ENCODE measurements at regions not wholly inside any gene's neighbourhood (a gene's known extent, or its start where the extent isn't known, plus 50 kb on each side); places are given as distances from the start of the nearest gene placed in this dataset.

DNA sequence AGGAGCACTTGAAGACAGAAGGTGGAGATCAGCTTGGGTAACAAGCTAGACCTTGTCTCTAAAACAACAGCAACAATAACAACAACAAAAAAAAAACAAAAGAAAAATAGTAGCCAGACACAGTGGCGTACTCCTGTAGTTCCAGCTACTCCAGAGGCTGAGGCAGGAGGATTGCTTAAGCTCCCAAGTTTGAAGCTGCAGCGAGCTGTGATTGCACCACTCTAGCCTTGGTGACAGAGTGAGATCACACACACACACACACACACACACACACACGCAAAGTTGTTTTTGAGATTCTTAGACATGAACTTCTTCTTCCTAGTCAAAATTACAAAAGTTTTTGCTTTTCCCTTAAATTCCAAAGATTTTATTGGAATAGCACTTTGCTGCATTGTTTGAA, 93.0 kb upstream of the IGSF10 start:
- Histone ChIP-seq H3K36me3 (no peaks in the 10 kb centered on the region), H3K27me3 (no peaks in the 10 kb centered on the region), H3K4me1 (peaks cover 0 to 16% (median 0%) of the 10 kb centered on the region in 9 donors), H3K4me3 (no peak overlapping the region), H3K9me3 (no peaks in the 10 kb centered on the region), H3K27ac (no peak overlapping the region)
- DNase-seq, result peak in 1 of 2 donors; percentile 12
- TF ChIP-seq, protein P1, sequence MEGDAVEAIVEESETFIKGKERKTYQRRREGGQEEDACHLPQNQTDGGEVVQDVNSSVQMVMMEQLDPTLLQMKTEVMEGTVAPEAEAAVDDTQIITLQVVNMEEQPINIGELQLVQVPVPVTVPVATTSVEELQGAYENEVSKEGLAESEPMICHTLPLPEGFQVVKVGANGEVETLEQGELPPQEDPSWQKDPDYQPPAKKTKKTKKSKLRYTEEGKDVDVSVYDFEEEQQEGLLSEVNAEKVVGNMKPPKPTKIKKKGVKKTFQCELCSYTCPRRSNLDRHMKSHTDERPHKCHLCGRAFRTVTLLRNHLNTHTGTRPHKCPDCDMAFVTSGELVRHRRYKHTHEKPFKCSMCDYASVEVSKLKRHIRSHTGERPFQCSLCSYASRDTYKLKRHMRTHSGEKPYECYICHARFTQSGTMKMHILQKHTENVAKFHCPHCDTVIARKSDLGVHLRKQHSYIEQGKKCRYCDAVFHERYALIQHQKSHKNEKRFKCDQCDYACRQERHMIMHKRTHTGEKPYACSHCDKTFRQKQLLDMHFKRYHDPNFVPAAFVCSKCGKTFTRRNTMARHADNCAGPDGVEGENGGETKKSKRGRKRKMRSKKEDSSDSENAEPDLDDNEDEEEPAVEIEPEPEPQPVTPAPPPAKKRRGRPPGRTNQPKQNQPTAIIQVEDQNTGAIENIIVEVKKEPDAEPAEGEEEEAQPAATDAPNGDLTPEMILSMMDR (IDR thresholded peaks at IDR 0.05), result no peak
- peak in 1 of 8 donors; percentile 76 for ATAC-seq
- WGBS, 2 donors, result 76 to 82% methylated on average over 3 of the region's 3 CpGs
- intact Hi-C loops (cut with DNase I), result no loop called here

DNA sequence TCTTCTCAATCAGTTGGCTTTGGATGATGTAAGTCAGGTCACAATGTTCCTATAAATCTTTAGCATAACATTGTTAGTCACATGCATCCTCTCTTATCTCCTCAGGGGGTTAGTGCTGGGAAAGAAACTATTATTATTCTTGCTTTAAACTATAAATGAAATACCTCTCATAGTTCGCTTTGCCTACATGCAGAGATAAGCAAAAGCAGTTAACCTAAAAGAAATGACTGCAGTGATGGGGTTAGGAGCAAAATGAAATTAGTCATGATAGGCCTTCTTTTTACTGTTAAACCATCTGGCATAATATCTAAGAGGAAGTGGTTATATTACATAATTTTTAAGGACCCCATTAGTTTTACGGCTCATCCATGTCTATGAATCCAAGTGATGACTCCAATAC, 91.7 kb upstream of the IGSF10 start:
- DNase-seq (no peak), ATAC-seq (no peak)
- no peaks in the 10 kb centered on the region for H3K27me3 ChIP-seq
- intact Hi-C loops (cut with DNase I), result no loop called here
- no peaks in the 10 kb centered on the region for H3K9me3 ChIP-seq
- H3K36me3 ChIP-seq, result no peaks in the 10 kb centered on the region
- H3K4me1 ChIP-seq, result peaks cover 0 to 18% (median 3%) of the 10 kb centered on the region in 9 donors
- WGBS, 2 donors, result 73 to 81% methylated on average over 2 of the region's 2 CpGs
- H3K27ac ChIP-seq, result no peak overlapping the region
- TF ChIP-seq, protein P1 (IDR thresholded peaks at IDR 0.05), result no peak
- H3K4me3 ChIP-seq, result no peak overlapping the region

DNA sequence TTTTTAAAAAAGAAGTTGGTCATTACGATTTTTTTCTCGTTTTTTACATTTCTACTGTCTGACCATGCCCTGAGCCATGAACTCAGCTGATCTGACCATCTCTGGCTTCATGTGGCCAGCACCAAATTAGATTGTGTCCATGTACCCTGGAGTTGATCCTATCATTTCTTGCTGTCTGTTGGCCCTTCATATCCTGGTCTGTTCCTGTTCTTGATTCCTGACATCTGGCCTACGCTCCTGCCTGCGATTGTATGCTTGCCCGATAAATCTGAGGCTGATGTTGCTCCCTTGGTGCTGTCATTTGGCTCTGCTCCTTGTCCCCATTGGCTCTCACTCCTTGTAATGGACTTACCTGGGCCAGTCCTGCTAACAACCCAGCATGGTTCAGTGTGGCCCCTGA, 89.8 kb upstream of the IGSF10 start:
- Histone ChIP-seq H3K4me3 (no peak overlapping the region), H3K27me3 (no peaks in the 10 kb centered on the region), H3K27ac (peak overlapping the region in 4 of 10 donors; percentile 12 to 48 (median 32)), H3K4me1 (peaks cover 0 to 18% (median 3%) of the 10 kb centered on the region in 9 donors), H3K9me3 (no peaks in the 10 kb centered on the region), H3K36me3 (no peaks in the 10 kb centered on the region)
- intact Hi-C loops (cut with DNase I), result no loop called here
- TF ChIP-seq, protein P1 (IDR thresholded peaks at IDR 0.05), result no peak
- ATAC-seq (peak in 2 of 8 donors; percentile 13 to 33), DNase-seq (no peak)
- 72 to 73% methylated on average over 5 of the region's 5 CpGs for WGBS, 2 donors

DNA sequence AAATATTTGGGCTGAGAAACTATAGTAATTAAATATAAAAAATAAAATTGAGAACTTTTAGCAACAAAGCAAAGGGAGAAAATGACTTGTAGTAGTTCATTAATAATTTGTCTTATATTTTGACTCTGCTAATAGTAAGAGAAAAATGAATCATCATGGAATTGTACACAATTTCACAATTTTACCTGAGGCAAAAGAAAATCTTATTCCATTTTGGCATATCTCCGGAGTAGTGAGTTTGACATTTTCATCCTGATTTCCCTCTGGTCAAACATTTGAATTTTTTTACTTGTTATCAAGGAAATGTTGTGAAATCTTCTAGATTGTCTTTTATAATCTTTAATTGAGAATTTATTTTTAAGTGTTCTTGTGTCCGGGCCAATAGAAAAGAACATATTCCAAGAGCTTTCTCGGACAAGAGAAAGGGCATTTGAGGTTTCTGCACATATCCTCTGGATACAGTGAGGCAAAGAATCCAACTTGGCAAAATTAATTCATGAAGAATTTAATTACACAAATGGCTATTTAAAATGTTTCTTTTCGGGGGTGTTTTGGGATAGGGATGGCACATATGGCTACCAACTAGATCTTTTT, 89.3 kb upstream of the IGSF10 start:
- Histone ChIP-seq H3K27ac (peak overlapping the region in 5 of 10 donors; percentile 12 to 67 (median 29)), H3K27me3 (no peaks in the 10 kb centered on the region), H3K4me3 (no peak overlapping the region), H3K36me3 (no peaks in the 10 kb centered on the region), H3K4me1 (peaks cover 0 to 18% (median 3%) of the 10 kb centered on the region in 9 donors), H3K9me3 (no peaks in the 10 kb centered on the region)
- intact Hi-C loops (cut with DNase I), result no loop called here
- no peak for DNase-seq
- TF ChIP-seq, protein P1 (IDR thresholded peaks at IDR 0.05), result no peak
- 67 to 74% methylated on average over 4 of the region's 4 CpGs for WGBS, 2 donors
- peak in 3 of 8 donors; percentile 41 to 43 (median 41) for ATAC-seq
